ENCODE measurements at regions not wholly inside any gene's neighbourhood (a gene's known extent, or its start where the extent isn't known, plus 50 kb on each side); places are given as distances from the start of the nearest gene placed in this dataset.

DNA sequence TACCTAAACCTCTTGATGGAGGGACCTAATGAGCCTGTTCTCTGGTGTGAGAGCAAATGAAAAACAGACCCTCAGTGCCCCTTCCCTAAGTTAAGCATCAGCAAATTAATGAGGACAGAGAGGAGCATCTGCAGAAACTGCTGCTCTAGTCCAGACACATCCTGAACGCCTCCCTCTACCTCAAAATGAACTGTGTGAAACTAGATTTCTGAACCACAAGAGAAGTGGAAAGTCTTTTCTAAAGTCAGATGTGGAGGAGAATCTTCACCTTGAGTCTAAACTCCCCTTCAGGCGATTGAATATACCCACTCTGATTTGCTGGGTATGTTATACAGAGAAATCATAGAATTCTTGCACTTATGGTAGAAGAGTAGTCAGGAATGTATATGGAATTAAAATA, 104.4 kb upstream of the AMZ2 start:
- Histone ChIP-seq H3K27me3 (no peaks in the 10 kb centered on the region), H3K4me1 (no peaks in the 10 kb centered on the region), H3K36me3 (no peaks in the 10 kb centered on the region), H3K27ac (no peak overlapping the region), H3K4me3 (no peak overlapping the region), H3K9me3 (no peaks in the 10 kb centered on the region)
- FAIRE-seq: no peak
- intact Hi-C loops (cut with DNase I): no loop called here
- TF ChIP-seq, protein P1, sequence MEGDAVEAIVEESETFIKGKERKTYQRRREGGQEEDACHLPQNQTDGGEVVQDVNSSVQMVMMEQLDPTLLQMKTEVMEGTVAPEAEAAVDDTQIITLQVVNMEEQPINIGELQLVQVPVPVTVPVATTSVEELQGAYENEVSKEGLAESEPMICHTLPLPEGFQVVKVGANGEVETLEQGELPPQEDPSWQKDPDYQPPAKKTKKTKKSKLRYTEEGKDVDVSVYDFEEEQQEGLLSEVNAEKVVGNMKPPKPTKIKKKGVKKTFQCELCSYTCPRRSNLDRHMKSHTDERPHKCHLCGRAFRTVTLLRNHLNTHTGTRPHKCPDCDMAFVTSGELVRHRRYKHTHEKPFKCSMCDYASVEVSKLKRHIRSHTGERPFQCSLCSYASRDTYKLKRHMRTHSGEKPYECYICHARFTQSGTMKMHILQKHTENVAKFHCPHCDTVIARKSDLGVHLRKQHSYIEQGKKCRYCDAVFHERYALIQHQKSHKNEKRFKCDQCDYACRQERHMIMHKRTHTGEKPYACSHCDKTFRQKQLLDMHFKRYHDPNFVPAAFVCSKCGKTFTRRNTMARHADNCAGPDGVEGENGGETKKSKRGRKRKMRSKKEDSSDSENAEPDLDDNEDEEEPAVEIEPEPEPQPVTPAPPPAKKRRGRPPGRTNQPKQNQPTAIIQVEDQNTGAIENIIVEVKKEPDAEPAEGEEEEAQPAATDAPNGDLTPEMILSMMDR (IDR thresholded peaks at IDR 0.05): no peak
- ATAC-seq: no peak
- 92 to 96% methylated on average over 2 of the region's 2 CpGs for WGBS, 2 donors
- DNase-seq: no peak

DNA sequence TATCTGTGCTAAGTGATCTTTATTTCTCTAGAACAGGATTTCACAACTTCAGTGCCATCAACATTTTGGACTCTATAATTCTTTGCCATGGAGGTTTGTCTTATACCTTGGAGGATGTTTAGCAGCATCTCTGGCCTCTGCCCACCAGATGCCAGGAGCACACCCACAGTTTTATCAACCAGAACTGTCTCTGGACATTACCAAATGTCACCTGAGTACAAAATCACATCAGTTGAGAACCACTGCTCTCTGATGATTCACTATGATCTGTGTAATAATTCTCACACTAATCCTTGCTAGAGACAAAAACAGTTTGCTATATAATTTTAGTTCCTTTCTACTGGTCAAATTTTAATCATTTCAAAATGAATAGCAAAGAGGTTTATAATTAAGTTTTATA, 102.8 kb upstream of the AMZ2 start:
- no peak for DNase-seq
- intact Hi-C loops (cut with DNase I): no loop called here
- TF ChIP-seq, protein P1 (IDR thresholded peaks at IDR 0.05): no peak
- Histone ChIP-seq H3K4me3 (no peak overlapping the region), H3K9me3 (no peaks in the 10 kb centered on the region), H3K27me3 (no peaks in the 10 kb centered on the region), H3K27ac (no peak overlapping the region), H3K4me1 (no peaks in the 10 kb centered on the region), H3K36me3 (no peaks in the 10 kb centered on the region)
- no peak for ATAC-seq
- FAIRE-seq: no peak

DNA sequence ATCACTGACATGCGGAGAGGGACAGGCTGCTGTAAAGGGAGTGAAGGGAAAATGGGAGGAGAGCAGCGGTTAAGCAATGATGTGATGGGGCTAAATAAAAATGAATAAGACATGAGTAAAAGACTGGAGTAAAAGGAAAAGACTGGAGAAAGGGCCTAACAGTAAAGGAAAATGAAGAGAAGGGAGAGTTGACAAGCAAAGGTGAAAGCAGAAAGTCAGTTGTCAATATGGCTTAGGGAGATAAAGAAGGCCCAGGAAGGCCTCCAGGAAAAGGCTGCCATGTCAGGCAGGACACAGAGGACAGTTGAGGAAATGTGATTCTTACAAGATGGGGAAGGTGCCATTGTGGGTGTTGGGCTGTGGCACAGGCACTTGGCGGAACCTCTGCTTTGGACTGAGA, 98.9 kb upstream of the AMZ2 start:
- Histone ChIP-seq H3K9me3 (no peaks in the 10 kb centered on the region), H3K27ac (no peak overlapping the region), H3K4me3 (no peak overlapping the region), H3K36me3 (no peaks in the 10 kb centered on the region), H3K27me3 (no peaks in the 10 kb centered on the region), H3K4me1 (no peaks in the 10 kb centered on the region)
- 96 to 98% methylated on average over 3 of the region's 3 CpGs for WGBS, 2 donors
- ATAC-seq: no peak
- TF ChIP-seq, protein P1 (IDR thresholded peaks at IDR 0.05): no peak
- intact Hi-C loops (cut with DNase I): no loop called here
- no peak for DNase-seq
- FAIRE-seq: no peak

DNA sequence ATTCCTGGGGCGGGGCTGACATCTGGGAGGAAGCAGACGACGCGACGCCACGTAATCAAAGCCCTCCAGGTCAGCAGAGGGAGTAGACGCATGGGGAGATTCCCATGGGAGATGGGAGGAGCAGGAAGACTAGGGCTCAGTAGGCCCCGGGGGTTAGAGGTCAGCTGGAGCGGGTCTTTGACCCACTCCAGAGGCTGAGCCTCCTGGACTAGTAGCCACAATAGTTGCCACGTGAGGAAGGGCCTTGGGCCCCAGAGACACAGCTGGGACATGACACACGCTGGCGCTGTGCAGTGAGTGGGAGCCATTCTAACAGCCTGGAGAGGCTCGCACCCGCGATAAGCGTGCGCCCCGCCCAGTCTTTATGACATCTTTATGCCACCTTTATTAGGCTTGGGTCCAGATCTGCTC, 95.7 kb upstream of the AMZ2 start:
- H3K27ac ChIP-seq: no peak overlapping the region
- H3K36me3 ChIP-seq: no peaks in the 10 kb centered on the region
- no peak for DNase-seq
- H3K9me3 ChIP-seq: no peaks in the 10 kb centered on the region
- H3K4me3 ChIP-seq: no peak overlapping the region
- WGBS, 2 donors: 91 to 96% methylated on average over 18 of the region's 18 CpGs
- H3K4me1 ChIP-seq: no peaks in the 10 kb centered on the region
- H3K27me3 ChIP-seq: no peaks in the 10 kb centered on the region
- ATAC-seq: no peak
- intact Hi-C loops (cut with DNase I): no loop called here
- no peak for FAIRE-seq
- TF ChIP-seq, protein P1 (IDR thresholded peaks at IDR 0.05): no peak

DNA sequence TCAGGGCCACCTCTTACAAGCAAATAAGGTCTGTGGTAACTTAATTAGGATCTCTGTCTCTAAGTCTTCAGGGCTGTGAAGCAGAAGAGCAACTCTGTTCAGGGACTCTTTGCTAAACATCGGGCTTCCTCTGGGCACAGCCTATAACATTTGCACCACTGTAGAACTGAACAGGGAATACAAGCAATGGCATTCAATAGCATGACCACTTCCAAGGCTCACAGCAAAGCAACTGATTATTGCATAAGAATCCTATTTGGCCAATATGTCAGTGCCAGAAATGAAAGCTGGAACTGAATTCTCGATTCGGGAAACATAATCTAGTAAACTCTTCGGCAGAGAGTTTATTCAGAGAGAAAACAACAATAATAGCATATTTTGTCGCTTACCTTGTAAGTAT, 92.2 kb upstream of the AMZ2 start:
- Histone ChIP-seq H3K4me1 (no peaks in the 10 kb centered on the region), H3K36me3 (no peaks in the 10 kb centered on the region), H3K9me3 (no peaks in the 10 kb centered on the region), H3K4me3 (no peak overlapping the region), H3K27me3 (no peaks in the 10 kb centered on the region), H3K27ac (no peak overlapping the region)
- 87 to 92% methylated on average over 5 of the region's 5 CpGs for WGBS, 2 donors
- no peak for ATAC-seq
- DNase-seq: no peak
- intact Hi-C loops (cut with DNase I): no loop called here
- TF ChIP-seq, protein P1 (IDR thresholded peaks at IDR 0.05): no peak
- FAIRE-seq: no peak
